ENCODE measurements at regions not wholly inside any gene's neighbourhood (a gene's known extent, or its start where the extent isn't known, plus 50 kb on each side); places are given as distances from the start of the nearest gene placed in this dataset.

- TF ChIP-seq CTCF (IDR thresholded peaks at IDR 0.05; ENCODE audit: extremely low read depth, low read depth, low read length): no peak
- H3K27ac ChIP-seq (ENCODE audit: low read depth, low read length): no peak overlapping the region
- H3K9me3 ChIP-seq (ENCODE audit: low read depth, low read length): peaks cover 3% of the 10 kb centered on the region
These were observed 1140.7 kb upstream of the LRRN3 start for GRCh38 chr7:109950256-109950655.

GRCh38 chr7:109950821-109951564 is 1139.9 kb upstream of the LRRN3 start:
- Histone ChIP-seq H3K9me3 (ENCODE audit: low read depth, low read length) (peaks cover 2% of the 10 kb centered on the region), H3K36me3 (ENCODE audit: insufficient read depth, low read length) (no peaks in the 10 kb centered on the region), H3K4me3 (ENCODE audit: insufficient read depth, low read length) (no peak overlapping the region), H3K27me3 (ENCODE audit: insufficient read depth, low read length) (no peaks in the 10 kb centered on the region), H3K4me1 (ENCODE audit: insufficient read depth, low read length) (no peaks in the 10 kb centered on the region), H3K79me2 (ENCODE audit: insufficient read depth, low read length) (no peaks in the 10 kb centered on the region), H2AFZ (ENCODE audit: low read length) (no peak overlapping the region), H4K20me1 (ENCODE audit: insufficient read depth, low read length) (no peaks in the 10 kb centered on the region), H3K27ac (ENCODE audit: low read depth, low read length) (no peak overlapping the region), H3K4me2 (ENCODE audit: insufficient read depth, low read length) (no peak overlapping the region)
- no peak for TF ChIP-seq CTCF (IDR thresholded peaks at IDR 0.05; ENCODE audit: extremely low read depth, low read depth, low read length)
- no peak for DNase-seq (ENCODE audit: insufficient read length, low spot score, missing footprints)

More at GRCh38 chr7:109950256-109950655, 1140.7 kb upstream of the LRRN3 start:
- DNase-seq (ENCODE audit: insufficient read length, low spot score, missing footprints): no peak
- H3K79me2 ChIP-seq (ENCODE audit: insufficient read depth, low read length): no peaks in the 10 kb centered on the region
- no peak overlapping the region for H3K4me2 ChIP-seq (ENCODE audit: insufficient read depth, low read length)
- no peaks in the 10 kb centered on the region for H3K27me3 ChIP-seq (ENCODE audit: insufficient read depth, low read length)
- no peaks in the 10 kb centered on the region for H3K4me1 ChIP-seq (ENCODE audit: insufficient read depth, low read length)
- no peaks in the 10 kb centered on the region for H4K20me1 ChIP-seq (ENCODE audit: insufficient read depth, low read length)
- no peak overlapping the region for H2AFZ ChIP-seq (ENCODE audit: low read length)
- no peak overlapping the region for H3K4me3 ChIP-seq (ENCODE audit: insufficient read depth, low read length)
- H3K36me3 ChIP-seq (ENCODE audit: insufficient read depth, low read length): no peaks in the 10 kb centered on the region

- peaks cover 2% of the 10 kb centered on the region for H3K9me3 ChIP-seq (ENCODE audit: low read depth, low read length)
- TF ChIP-seq CTCF (IDR thresholded peaks at IDR 0.05; ENCODE audit: extremely low read depth, low read depth, low read length): no peak
These were observed 1139.4 kb upstream of the LRRN3 start for GRCh38 chr7:109951565-109951928.

GRCh38 chr7:109955986-109956385 is 1134.9 kb upstream of the LRRN3 start:
- no peaks in the 10 kb centered on the region for H3K36me3 ChIP-seq (ENCODE audit: insufficient read depth, low read length)
- DNase-seq (ENCODE audit: insufficient read length, low spot score, missing footprints): no peak
- no peak for TF ChIP-seq CTCF (IDR thresholded peaks at IDR 0.05; ENCODE audit: extremely low read depth, low read depth, low read length)

More at GRCh38 chr7:109951565-109951928, 1139.4 kb upstream of the LRRN3 start:
- no peak overlapping the region for H2AFZ ChIP-seq (ENCODE audit: low read length)
- no peak overlapping the region for H3K4me3 ChIP-seq (ENCODE audit: insufficient read depth, low read length)
- no peaks in the 10 kb centered on the region for H3K36me3 ChIP-seq (ENCODE audit: insufficient read depth, low read length)
- no peaks in the 10 kb centered on the region for H3K4me1 ChIP-seq (ENCODE audit: insufficient read depth, low read length)
- H3K4me2 ChIP-seq (ENCODE audit: insufficient read depth, low read length): no peak overlapping the region
- no peaks in the 10 kb centered on the region for H3K27me3 ChIP-seq (ENCODE audit: insufficient read depth, low read length)
- H3K27ac ChIP-seq (ENCODE audit: low read depth, low read length): no peak overlapping the region
- DNase-seq (ENCODE audit: insufficient read length, low spot score, missing footprints): no peak
- H3K79me2 ChIP-seq (ENCODE audit: insufficient read depth, low read length): no peaks in the 10 kb centered on the region
- no peaks in the 10 kb centered on the region for H4K20me1 ChIP-seq (ENCODE audit: insufficient read depth, low read length)

More at GRCh38 chr7:109955986-109956385, 1134.9 kb upstream of the LRRN3 start:
- H3K4me1 ChIP-seq (ENCODE audit: insufficient read depth, low read length): no peaks in the 10 kb centered on the region
- no peak overlapping the region for H3K27ac ChIP-seq (ENCODE audit: low read depth, low read length)
- no peaks in the 10 kb centered on the region for H3K79me2 ChIP-seq (ENCODE audit: insufficient read depth, low read length)
- peaks cover 7% of the 10 kb centered on the region for H3K9me3 ChIP-seq (ENCODE audit: low read depth, low read length)
- no peaks in the 10 kb centered on the region for H4K20me1 ChIP-seq (ENCODE audit: insufficient read depth, low read length)
- no peak overlapping the region for H2AFZ ChIP-seq (ENCODE audit: low read length)
- no peak overlapping the region for H3K4me3 ChIP-seq (ENCODE audit: insufficient read depth, low read length)
- no peak overlapping the region for H3K4me2 ChIP-seq (ENCODE audit: insufficient read depth, low read length)
- no peaks in the 10 kb centered on the region for H3K27me3 ChIP-seq (ENCODE audit: insufficient read depth, low read length)
